T-helper 22 cell (primary cell): ENCODE measurements at regions not wholly inside any gene's neighbourhood (a gene's known extent, or its start where the extent isn't known, plus 50 kb on each side); places are given as distances from the start of the nearest gene placed in this dataset.
"Not testable (repeated sequence)": the region's sequence is repeated elsewhere in the genome, so short reads cannot be mapped to it uniquely, and the experiment has no call there.

Source experiments
- DNase-seq: peaks from one replicate; pipeline ENCODE4 v3.0.0-alpha.2; 2020; ENCODE audit warnings: low read depth

DNA sequence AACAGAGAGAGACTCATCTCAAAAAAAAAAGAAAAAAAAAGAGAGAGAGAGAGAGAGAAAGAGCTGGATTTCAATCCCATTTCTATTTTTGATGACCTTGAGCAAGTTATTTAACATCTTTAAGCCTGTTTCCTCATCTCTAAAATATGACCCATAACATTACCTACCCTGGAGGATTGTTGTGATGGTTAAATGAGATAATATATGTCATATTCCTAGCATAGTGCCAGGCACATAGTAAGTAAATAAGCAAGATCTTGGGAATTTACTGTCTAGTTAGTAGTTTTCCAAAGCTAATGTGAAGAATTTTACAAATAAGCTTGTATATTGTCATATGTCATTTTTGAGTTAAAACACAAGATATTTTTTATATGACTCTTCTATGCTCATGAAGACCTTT, 236.5 kb downstream of the PHLDA1 start:
- no peak for DNase-seq

DNA sequence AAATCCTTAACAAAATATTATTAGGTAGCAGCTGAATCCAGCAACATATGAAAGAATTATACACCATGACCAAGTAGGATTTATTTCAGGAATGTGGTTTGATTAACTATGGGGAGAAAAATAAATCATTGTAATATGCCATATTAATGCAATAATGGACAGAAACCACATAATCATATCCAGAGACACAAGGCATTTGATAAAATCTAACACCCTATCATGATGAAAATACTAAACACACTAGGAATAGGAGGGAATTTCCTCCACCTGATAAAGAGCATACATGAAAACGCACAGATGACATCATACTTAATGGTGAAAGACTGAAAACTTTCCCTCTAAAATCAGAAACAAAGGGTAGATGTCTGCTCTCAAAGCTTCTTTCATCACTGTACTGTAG, 238.9 kb downstream of the PHLDA1 start:
- no peak for DNase-seq

DNA sequence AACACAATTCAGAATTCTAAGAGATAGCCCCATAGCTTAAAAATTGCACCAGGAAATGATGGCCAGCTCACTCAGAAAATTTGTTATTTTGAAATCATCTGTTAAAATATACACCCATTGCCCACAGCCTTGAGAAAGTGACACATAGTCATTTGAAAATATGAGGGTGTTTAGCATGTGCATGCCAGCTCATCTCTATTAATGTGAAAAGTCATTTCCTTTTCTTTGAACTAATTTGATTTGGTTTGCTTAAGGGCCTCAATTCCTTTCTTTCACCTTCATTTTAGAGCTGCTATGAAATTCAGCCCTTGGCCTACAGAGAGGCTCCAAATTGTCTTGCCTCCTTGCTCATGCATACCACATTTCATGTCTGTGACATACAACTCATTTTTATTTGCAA, 241.4 kb downstream of the PHLDA1 start:
- no peak for DNase-seq

DNA sequence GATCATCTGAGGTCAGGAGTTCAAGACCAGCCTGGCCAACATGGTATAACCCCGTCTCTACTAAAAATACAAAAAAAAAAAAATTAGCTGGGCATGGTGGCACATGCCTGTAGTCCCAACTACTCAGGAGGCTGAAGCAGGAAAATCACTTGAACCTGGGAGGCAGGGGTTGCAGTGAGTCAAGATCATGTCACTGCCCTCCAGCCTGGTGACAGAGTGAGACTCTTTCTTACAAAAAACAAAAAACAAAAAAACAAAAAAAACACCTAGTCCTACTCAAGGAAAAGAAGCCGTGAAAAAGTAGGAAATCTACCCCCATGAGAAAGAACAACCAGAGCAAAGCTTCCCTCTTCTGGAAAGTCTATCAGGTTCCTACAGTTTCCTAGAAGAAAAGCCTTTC, 244.4 kb downstream of the PHLDA1 start:
- not testable (repeated sequence) for DNase-seq

DNA sequence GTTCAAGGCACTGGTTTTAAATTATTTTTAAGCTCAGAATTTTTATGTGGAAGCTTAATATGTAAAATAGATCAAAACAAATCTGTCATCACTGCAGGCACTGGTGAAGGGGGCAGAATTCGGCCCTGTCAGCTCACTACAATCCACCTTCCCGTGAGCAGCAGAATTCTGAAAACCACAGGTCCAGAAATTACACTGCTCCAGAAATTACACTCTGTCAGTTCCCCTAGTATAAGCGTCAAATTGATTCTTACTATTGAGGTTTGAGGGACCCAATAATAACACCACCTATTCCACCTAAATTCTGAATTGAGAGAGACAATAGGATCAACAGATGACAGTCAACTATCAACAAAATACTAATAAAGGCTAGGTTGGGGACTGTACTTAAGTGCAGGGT, 245.5 kb downstream of the PHLDA1 start:
- DNase-seq: no peak

DNA sequence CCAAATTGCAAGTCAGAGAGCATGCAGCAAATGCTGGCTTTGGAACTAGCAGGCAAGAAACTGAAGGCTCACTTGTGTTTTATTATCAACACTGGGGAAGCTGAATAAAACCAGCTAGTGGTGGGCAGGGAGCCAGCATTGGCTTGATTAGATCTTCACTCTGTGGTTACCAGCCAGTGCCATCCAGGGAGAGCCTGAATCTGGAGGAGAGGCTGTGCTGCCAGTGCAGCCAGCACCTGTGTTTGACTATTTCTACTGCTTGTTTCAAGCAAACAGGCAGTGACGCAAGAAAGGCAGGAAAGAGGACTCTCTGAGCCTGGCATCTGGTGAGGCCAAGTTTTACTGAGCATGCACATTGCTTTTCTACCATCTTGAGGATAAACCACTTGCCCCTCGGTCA, 247.0 kb downstream of the PHLDA1 start:
- DNase-seq: peak; percentile 23

DNA sequence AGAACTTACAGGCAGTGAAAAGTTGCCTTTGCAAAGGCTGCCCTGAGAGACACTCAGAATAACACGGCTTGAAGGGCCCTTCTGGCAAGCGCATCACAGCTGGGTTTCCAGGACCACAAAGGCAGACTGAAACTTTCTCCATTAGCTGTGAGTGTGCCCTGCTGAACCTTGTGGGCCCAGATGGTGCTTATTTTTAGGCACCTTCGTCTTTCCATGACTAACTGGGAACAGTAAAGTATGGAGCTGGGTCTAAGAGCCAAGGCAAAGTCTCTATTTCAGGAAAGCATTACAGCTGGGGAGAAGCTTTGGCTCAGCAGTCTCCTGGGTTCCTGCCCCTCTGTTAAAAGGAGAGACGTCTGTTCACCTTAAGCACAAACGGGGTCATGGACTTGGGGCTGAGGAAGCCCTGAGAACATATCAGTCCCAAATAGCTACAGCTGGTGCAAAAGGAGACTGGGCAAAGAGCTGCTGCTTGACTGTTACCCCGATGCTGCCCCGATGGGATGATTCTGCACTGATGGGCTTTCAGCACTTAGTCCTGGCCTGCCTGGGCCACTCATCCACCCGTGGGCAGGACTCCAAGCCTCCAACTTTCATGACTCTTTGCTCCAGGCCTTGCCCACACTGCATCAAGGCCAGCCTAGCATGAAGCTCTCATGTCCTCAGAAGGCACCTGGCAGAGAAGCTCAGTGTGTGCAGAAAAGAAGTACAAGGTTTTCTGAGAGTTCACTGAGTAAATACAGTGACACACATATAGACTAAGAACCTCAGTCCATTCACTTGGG, 248.3 kb downstream of the PHLDA1 start:
- no peak for DNase-seq

DNA sequence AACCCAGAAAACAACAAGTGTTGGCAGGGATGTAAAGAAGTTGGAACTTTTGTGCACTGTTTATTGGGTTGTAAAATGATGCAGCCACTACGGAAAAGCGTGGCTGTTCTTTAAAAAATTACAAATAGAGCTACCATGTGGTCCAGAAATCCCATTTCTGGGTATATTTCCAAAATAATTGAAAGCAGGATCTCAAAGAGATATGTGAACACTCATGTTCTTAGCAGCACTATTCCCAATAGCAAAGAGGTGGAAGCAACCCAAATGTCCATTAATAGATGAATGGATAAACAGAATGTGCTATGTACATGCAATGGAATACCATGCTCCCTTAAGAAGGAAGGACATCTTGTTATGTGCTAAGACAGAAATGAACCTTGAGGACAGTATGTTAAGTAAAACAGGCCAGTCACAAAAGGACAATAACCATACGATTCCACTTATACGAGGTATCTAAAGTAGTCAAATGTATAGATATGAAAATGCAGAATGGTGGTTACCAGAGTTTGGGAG, 249.5 kb downstream of the PHLDA1 start:
- no peak for DNase-seq

DNA sequence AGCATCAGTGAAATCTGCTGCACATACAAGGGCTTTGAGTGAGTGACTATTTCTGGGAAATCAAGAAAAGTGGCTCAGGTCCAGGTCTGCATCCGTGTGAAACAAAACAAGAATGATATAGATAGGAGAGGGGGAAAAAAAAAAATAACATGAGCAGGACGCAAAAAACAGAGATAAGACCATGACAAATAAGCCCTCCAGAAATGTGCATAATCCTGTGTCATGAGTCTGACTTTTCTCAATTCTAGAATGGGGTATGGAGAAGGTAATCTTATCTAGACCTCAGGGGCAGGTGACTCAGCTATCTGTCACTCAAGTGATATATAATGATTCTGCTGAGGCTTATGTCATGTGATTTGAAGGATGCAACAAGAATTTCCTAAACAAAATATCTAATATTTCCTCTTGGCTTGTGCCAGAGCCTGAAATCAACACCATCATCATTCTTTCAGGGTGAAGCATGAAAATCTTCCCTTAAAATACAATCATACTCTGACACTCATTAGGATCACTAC, 250.0 kb downstream of the PHLDA1 start:
- DNase-seq: no peak

DNA sequence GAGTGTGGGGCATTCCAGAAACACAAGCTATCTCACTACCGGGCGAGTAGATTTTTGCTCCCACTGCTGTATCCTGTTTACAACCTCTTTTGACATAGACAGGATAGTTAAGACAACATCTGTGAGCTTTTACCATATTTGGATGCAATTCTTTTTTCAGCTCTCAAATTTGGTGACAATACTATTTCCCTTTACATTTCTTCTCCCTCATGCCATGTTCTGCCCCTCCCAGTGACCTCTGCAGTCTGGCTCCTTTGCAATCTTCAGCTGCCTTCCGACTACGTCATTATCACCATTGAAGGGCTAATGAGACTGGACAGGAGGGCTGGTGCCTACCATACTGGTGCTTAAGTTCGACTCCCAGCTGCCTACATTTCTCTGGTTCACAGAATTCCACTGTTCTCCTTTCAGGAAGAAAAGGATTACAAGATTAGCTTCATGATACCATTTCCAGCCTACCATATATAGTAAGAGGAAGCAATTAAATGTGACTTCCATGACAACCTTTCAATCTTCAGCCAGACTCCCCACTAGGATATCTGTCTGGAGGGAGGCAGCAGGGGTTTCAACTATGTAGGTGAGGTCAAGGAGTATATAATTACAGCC, 251.6 kb downstream of the PHLDA1 start:
- no peak for DNase-seq

DNA sequence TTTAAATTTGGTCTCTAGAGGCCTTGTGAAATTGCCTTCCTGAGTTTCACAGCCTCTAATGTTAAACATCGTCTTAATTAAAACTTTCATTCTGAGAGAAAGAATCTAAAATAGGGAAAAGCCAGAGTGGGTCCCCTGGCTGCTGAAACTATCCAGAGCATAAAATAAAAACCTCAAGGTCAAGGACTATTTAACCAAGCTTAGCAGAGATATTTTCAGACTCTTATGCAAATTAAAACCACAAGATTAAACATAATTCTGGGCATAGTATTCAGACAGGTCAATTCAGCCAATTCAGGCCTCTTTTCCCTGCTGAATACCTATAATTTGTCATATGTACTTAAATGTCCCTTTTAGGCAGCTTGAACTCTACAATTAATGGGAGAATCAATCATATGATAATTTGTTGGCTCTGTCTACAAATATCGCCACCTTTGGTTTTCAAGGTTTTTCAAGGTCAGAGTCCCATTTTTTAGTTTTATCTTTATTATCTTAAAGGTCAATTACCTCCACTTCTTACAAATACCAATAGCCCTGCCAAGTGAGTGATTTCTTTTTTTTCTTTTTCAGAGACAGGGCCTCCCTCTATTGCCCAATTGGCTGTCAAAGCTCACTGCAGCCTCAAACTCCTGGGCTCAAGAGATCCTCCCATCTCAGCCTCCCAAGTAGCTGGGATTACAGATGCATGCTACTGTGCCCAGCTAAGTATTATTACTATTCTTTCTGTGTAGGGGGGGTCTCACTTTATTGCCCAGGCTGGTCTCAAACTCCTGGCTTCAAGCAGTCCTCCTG, 257.1 kb downstream of the PHLDA1 start:
- DNase-seq: no peak

DNA sequence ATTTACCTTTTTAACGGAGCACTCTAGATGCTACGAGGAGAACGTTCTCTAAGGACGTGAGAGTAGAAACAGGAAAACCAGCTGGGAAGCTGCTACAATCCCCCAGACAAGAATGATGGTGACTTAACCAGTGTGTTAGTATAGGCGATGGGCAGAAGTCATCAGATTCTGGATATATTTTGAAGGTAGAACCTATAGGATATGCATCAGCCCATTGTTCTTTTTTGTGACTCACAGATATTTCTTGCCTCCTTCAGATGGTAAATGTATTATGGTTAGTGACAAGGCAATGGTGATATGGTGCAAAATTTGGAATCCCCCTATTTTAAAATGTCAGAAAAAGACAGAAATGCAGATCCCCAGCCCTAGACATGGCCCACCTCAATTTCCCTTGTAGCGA, 258.2 kb downstream of the PHLDA1 start:
- DNase-seq: no peak

DNA sequence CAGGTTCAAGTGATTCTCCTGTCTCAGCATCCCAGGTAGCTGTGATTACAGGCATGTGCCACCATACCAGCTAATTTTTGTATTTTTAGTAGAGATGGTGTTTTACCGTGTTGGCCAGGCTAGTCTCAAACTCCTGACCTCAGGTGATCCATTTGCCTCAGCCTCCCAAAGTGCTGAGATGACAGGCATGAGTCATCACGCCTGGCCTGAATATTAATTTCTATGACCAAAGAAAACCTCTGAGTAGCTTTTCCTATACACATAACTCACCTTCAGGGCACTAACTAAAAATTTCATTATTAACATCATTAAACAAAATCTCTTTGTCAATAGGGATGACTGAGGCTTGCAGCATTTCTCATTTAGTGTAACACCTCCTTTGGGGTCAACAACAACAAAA, 259.6 kb upstream of the KRR1 start:
- no peak for DNase-seq

DNA sequence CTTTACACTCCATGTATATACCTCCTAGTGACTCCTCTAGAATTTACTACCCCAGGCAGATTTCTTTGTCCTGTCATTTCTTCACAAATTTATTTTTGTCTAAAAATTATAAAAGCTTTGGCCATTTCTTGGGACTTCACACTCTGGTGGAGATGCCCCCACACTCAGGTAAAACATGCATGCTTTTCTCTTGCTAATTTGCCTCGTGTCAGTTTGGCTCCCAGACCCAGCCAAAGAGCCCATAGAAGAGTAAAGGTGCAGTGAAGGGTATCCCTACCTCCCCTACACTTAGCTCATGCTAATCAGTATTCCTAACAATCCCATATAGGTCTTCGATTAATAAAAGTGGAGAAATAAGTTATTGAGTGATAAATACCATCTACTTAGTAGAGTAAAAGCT, 256.5 kb upstream of the KRR1 start:
- no peak for DNase-seq

DNA sequence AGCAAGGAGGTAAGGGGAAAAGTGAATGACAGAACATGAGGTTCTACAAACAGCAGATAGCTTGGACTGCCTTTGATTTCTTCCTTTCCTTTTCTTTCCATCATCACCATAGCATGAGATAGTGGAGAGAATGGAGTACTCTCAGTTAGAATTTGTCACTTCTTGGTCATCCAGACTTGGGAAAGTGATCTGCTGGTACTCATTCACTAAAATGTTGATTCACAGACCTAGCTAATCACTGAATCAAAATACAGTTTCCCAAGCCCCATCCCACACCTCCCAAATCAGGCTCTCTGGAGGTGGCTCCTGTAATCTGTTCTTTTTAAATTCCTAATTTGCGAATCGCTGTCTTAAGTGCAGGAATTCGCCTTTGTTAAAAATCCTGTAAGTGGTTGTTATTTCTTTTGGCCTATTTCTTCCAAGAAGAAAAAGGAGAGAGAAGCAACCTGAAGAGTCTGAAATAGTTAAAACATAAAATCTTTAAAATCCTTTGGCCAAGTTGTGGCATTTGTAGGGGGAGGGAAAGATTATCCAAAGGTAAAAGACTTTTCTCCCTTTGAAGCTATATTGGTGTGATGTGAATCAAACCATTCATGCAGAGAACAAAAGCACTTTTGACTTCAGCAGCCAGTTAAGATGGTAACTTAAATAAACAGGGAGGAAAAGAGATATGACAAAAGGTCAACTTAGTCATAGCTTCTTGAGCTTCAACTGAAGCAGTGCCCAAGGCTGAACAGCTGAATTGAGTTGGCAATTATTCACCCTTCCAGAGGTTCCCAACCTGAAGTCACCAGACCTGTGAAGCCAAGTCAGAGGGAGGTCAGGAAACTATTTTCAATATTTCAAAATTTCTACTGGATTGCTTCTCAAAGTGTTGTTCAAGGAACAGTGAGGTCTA, 255.1 kb upstream of the KRR1 start:
- no peak for DNase-seq

DNA sequence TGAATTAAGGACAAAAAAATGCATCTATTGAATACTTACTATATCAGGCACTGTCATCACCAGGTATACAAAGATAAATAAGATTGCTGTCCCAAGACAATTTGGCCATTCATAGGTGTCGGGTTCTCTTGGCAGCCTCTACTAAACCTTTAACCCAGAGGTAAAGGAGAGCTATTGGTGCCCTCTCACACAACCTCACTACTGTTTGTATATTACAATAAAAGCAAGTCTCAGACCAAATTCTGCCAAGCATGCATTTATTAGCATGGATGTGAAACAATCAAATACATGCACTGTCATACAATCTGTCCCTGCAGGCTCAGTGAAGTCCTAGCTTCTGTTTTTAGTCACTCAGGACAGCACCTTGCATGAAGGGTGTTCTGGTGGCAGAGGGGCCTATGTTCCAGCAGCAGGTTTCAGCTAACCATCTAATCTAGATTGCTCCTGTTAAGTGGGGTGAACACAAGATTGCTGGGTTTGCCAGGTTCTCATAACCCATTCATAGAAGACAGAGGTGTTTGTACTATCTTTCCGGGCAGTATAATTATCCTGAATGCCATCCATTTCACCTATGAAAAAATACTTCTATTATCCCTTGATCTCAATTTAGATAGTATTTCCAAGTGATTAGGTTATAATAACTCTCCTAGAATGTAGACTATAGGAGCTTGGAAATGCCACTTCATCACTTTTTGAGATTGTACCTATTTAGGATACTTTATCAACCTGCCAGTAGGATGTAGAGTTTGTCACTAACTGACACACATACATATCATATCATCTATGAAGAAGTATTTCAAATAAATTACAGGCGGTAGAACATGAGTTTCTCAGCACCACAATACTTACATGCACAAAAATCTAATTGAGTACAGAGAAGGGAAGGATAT, 254.0 kb upstream of the KRR1 start:
- no peak for DNase-seq

DNA sequence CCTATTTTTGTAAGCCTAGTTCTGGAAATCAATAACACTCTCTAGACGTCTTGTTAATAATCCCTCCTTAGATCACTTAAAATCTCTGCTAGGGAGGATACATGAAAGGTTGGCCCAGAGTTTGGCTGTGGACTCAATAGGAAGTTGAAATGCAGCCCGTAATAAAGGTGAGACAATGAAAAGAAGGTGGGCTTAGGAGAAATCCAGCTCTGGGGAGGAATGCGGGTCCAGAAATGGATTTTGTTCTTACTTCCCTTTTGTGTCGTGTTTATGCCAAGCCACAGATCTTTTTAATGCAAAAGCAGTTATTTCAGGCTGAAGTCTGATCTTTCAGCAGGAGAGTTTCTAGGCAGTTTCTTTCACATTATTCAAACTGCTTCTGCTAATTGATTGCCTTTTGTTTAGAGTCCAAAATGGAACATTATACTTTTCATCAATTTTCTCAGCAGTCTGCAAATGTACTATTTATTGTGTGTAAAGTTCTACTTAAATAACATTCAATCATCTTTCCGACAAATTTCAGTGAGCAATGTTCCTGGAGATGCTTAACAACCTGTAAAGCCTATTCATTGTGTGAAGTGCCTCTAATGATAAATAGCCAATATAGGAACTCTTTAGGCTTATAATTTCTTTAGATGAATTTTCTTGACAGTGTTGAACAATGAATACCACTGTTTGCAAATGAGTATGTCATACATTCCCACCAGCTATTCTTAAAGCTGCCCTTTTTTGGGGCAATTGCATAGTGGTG, 252.9 kb upstream of the KRR1 start:
- DNase-seq: no peak

DNA sequence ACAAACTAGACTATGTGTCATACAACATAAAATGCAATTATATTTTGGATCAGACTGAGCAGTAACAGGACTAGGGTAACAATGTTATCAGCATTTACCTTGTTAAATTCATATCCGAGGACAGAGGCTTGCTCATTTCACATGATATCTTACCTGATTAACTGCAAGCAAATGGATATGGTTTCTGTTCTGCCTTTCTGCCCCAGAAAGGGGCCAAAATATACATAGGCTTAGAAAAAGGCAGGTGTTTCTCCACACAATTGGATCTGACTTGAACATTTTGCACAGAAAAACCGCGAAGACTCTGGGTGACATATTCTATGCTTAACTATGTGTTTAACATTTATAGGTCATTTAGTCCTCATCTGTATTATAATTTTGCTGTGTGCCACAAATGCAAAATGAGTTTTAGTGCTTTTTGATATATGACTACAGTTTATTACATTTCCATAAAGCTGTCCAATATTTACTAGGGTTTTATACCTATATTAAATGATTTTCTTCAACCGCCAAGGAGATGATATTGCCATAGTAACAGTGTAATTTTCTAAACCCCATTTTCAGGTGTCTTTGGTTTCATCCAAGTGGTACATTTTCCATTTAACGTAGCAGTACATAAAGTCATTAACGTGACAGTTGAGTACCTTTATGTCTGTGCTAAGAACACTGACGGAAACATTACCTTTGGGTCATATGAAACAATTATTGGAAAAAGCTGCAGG, 249.3 kb upstream of the KRR1 start:
- DNase-seq: no peak

DNA sequence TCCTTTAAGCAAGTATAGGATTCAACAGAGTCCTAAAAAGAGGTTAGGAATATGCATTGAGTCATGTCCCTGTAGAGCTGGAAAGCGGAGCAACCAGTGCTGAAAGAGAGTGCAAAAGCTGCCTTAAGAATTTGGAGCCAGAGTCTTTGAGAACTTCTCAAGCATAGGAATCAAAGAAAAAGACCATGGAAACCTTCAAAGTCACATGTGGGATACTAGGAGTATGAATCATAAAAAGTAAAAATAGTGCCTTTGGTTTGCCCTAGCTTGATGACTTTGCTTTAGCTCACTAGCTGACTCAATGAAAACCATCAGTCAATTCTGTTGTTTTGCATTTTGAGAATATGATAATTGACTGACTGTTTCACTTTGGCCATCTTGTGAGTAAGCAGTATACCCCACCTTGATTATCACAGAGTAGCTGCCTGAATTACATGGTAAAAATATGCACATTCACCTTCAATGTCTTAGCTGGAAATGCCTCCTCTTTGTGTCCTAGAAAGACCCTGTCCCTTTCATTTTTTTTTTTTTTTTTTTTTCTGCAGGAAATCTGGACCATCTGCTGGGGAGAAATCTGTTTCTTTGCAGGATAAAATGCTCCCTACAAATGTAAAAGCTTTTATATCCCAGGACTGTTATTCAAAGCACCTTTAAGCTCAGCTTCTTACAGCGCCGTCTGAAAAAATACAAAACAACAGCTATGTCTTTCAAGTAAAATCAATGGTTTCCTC, 248.6 kb upstream of the KRR1 start:
- no peak for DNase-seq
